ENCODE measurements at regions not wholly inside any gene's neighbourhood (a gene's known extent, or its start where the extent isn't known, plus 50 kb on each side); places are given as distances from the start of the nearest gene placed in this dataset.

- TF ChIP-seq ZNF462 (CRISPR knock-in tag; IDR thresholded peaks at IDR 0.05) = no peak
Measured at GRCh38 chr10:110370006-110370405, 65.3 kb upstream of the SMNDC1 start (continued).

GRCh38 chr10:110372656-110373055 is 67.9 kb upstream of the SMNDC1 start:
- H3K27ac ChIP-seq (ENCODE audit: low read depth) = no peak overlapping the region
- TF ChIP-seq EZH2 (IDR thresholded peaks at IDR 0.05; ENCODE audit: low read depth, unreplicated experiment) (no peak), CREB1 (CRISPR knock-in tag; IDR thresholded peaks at IDR 0.05; ENCODE audit: low read depth) (no peak), JUNB (IDR thresholded peaks at IDR 0.05; ENCODE audit: unreplicated experiment) (no peak), NANOG (IDR thresholded peaks at IDR 0.05; ENCODE audit: borderline replicate concordance) (no peak), EZH2phosphoT487 (IDR thresholded peaks at IDR 0.05; ENCODE audit: unreplicated experiment) (no peak), CTCF (conservative IDR thresholded peaks at IDR 0.05; ENCODE audit: low read depth in 2 of 2) (no peak), STAT1 (IDR thresholded peaks at IDR 0.05; ENCODE audit: unreplicated experiment) (no peak), ETS1 (IDR thresholded peaks at IDR 0.05) (no peak), REST (IDR thresholded peaks at IDR 0.05; ENCODE audit: unreplicated experiment) (no peak), POLR2AphosphoS5 (IDR thresholded peaks at IDR 0.05; ENCODE audit: low read depth) (no peak)

More at GRCh38 chr10:110372656-110373055, 67.9 kb upstream of the SMNDC1 start:
- Histone ChIP-seq H3K79me2 (replicated peaks; ENCODE audit: insufficient read depth) (no peaks in the 10 kb centered on the region), H3K4me2 (no peak overlapping the region), H3K9me2 (ENCODE audit: insufficient read depth) (no peaks in the 10 kb centered on the region; the same call in 1 of the 2 replicates), H4K20me1 (replicated peaks; ENCODE audit: insufficient read depth) (no peaks in the 10 kb centered on the region), H2AFZ (peak overlapping the region; percentile 38; the same call in 1 of the 2 replicates), H3K27me3 (ENCODE audit: insufficient read depth) (no peaks in the 10 kb centered on the region), H3K4me1 (ENCODE audit: insufficient read depth) (no peaks in the 10 kb centered on the region), H3F3A (replicated peaks; ENCODE audit: low read depth) (no peaks in the 10 kb centered on the region), H3K36me3 (ENCODE audit: insufficient read depth) (no peaks in the 10 kb centered on the region), H3K4me3 (no peak overlapping the region)
- Mint-ChIP-seq H3K27me3 (ENCODE audit: insufficient read depth, low read depth, poor library complexity) (peaks cover 6% of the 10 kb centered on the region), H3K9me3 (no peaks in the 10 kb centered on the region; the same call in 2 of the 3 replicates), H3K4me3 (no peak overlapping the region), H3K27ac (no peak overlapping the region), H3K4me1 (peaks cover 13% of the 10 kb centered on the region), H3K36me3 (ENCODE audit: low read depth) (no peaks in the 10 kb centered on the region)
- ATAC-seq = no peak
- no peak for DNase-seq (ENCODE audit: low spot score)

Measured in GM23338 (cell line).